ENCODE measurements at regions not wholly inside any gene's neighbourhood (a gene's known extent, or its start where the extent isn't known, plus 50 kb on each side); places are given as distances from the start of the nearest gene placed in this dataset.

DNA sequence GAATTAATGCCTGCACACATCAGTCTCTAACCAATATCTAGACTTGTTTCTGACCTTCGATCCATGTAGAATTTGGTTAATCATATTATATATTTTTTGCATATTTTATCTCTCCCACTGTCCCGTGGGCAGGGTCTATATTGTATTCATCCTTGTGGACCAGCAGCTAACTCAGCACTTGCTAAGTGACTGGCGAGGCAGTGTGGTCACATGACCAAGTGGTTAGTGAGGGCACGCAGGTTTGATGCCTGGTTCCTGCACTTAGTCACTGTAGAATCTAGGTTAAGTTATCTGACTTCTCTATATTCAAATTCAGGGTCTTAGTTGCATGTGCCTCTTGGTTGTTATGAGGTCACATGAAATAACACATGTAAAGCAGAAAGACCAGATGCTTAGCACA, 120.5 kb downstream of the UBE2U start:
- no peak for DNase-seq (ENCODE audit: low read depth, low spot score)

GRCh38 chr1:64325856-64326255, 122.4 kb downstream of the UBE2U start:
- POLR2A ChIA-PET = no interaction called here
- CTCF ChIA-PET = interaction anchor here (1.5 kb wide), 1 partner anchor 57 kb away, joined by 4 read pairs; no protein-coding TSS in a partner anchor

More for the DNA sequence above, 120.5 kb downstream of the UBE2U start:
- H3K27ac ChIP-seq (ENCODE audit: low read depth, low read length) = no peak overlapping the region
- H3K4me3 ChIP-seq (ENCODE audit: low read depth, low read length) = no peak overlapping the region
- CTCF ChIA-PET = interaction anchor here (0.8 kb wide), 1 partner anchor 19 kb away, joined by 3 read pairs; no protein-coding TSS in a partner anchor
- no peaks in the 10 kb centered on the region for H3K27me3 ChIP-seq (ENCODE audit: control insufficient read depth, insufficient read depth, low read length)
- POLR2A ChIA-PET = no interaction called here
- no peaks in the 10 kb centered on the region for H3K9me3 ChIP-seq (ENCODE audit: control insufficient read depth, insufficient read depth, low read length)
- TF ChIP-seq, protein P1, sequence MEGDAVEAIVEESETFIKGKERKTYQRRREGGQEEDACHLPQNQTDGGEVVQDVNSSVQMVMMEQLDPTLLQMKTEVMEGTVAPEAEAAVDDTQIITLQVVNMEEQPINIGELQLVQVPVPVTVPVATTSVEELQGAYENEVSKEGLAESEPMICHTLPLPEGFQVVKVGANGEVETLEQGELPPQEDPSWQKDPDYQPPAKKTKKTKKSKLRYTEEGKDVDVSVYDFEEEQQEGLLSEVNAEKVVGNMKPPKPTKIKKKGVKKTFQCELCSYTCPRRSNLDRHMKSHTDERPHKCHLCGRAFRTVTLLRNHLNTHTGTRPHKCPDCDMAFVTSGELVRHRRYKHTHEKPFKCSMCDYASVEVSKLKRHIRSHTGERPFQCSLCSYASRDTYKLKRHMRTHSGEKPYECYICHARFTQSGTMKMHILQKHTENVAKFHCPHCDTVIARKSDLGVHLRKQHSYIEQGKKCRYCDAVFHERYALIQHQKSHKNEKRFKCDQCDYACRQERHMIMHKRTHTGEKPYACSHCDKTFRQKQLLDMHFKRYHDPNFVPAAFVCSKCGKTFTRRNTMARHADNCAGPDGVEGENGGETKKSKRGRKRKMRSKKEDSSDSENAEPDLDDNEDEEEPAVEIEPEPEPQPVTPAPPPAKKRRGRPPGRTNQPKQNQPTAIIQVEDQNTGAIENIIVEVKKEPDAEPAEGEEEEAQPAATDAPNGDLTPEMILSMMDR (IDR thresholded peaks at IDR 0.05; ENCODE audit: low read depth, low read length) = no peak

GRCh38 chr1:64327119-64327518, 123.7 kb downstream of the UBE2U start:
- Histone ChIP-seq H3K27me3 (ENCODE audit: control insufficient read depth, insufficient read depth, low read length) (peaks cover 4% of the 10 kb centered on the region), H3K9me3 (ENCODE audit: control insufficient read depth, insufficient read depth, low read length) (no peaks in the 10 kb centered on the region), H3K27ac (ENCODE audit: low read depth, low read length) (no peak overlapping the region), H3K4me3 (ENCODE audit: low read depth, low read length) (no peak overlapping the region)
- DNase-seq (ENCODE audit: low read depth, low spot score) = no peak
- CTCF ChIA-PET = no interaction called here
- POLR2A ChIA-PET = no interaction called here
- TF ChIP-seq, protein P1 (IDR thresholded peaks at IDR 0.05; ENCODE audit: low read depth, low read length) = no peak

More at GRCh38 chr1:64325856-64326255, 122.4 kb downstream of the UBE2U start:
- no peaks in the 10 kb centered on the region for H3K9me3 ChIP-seq (ENCODE audit: control insufficient read depth, insufficient read depth, low read length)
- H3K27me3 ChIP-seq (ENCODE audit: control insufficient read depth, insufficient read depth, low read length) = peaks cover 1% of the 10 kb centered on the region
- no peak overlapping the region for H3K27ac ChIP-seq (ENCODE audit: low read depth, low read length)
- no peak overlapping the region for H3K4me3 ChIP-seq (ENCODE audit: low read depth, low read length)
- no peak for DNase-seq (ENCODE audit: low read depth, low spot score)
- TF ChIP-seq, protein P1 (IDR thresholded peaks at IDR 0.05; ENCODE audit: low read depth, low read length) = no peak

- no peak overlapping the region for H3K4me3 ChIP-seq (ENCODE audit: low read depth, low read length)
- ChIA-PET POLR2A (no interaction called here), CTCF (interaction anchor here (0.6 kb wide), 1 partner anchor 407 kb away, joined by 3 read pairs; no protein-coding TSS in a partner anchor)
- H3K9me3 ChIP-seq (ENCODE audit: control insufficient read depth, insufficient read depth, low read length) = no peaks in the 10 kb centered on the region
- TF ChIP-seq, protein P1 (IDR thresholded peaks at IDR 0.05; ENCODE audit: low read depth, low read length) = no peak
- H3K27ac ChIP-seq (ENCODE audit: low read depth, low read length) = no peak overlapping the region
- no peak for DNase-seq (ENCODE audit: low read depth, low spot score)
- peaks cover 4% of the 10 kb centered on the region for H3K27me3 ChIP-seq (ENCODE audit: control insufficient read depth, insufficient read depth, low read length)
Measured at GRCh38 chr1:64328193-64328592, 124.8 kb downstream of the UBE2U start.

- DNase-seq (ENCODE audit: low read depth, low spot score) = no peak
- POLR2A ChIA-PET = no interaction called here
Measured at GRCh38 chr1:64330839-64331238, 127.4 kb downstream of the UBE2U start.

More at GRCh38 chr1:64330839-64331238, 127.4 kb downstream of the UBE2U start:
- TF ChIP-seq, protein P1 (IDR thresholded peaks at IDR 0.05; ENCODE audit: low read depth, low read length) = no peak
- Histone ChIP-seq H3K27me3 (ENCODE audit: control insufficient read depth, insufficient read depth, low read length) (peaks cover 4% of the 10 kb centered on the region), H3K4me3 (ENCODE audit: low read depth, low read length) (no peak overlapping the region), H3K9me3 (ENCODE audit: control insufficient read depth, insufficient read depth, low read length) (no peaks in the 10 kb centered on the region), H3K27ac (ENCODE audit: low read depth, low read length) (no peak overlapping the region)
- CTCF ChIA-PET = no interaction called here

Measured in AG04450 (cell line).